Upper lobe of left lung (tissue), 6 donors: ENCODE measurements at regions not wholly inside any gene's neighbourhood (a gene's known extent, or its start where the extent isn't known, plus 50 kb on each side); places are given as distances from the start of the nearest gene placed in this dataset.

Source experiments
- ATAC-seq, 2 donors: fragments of 200-7000 bp; cut with Tn5 transposase; one replicate each; pipeline ENCODE4 v1.9.1; 2022; ENCODE audit warnings: mild to moderate bottlenecking in 2 of 2, moderate library complexity in 2 of 2; ENCODE audit not compliant: low FRiP score in 2 of 2
- DNase-seq, 2 donors: peaks; one replicate each; pipeline ENCODE4 v3.0.0-alpha.2; 2019 to 2020
- H3K27ac ChIP-seq, 4 donors: fragments of 200-600 bp; sonication (generic); one replicate each; pipeline ENCODE4 v1.5.1; 2016 to 2019
- H3K27me3 ChIP-seq, 4 donors: fragments of 200-600 bp; sonication (generic); one replicate each; pipeline ENCODE4 v1.5.1; 2017 to 2019
- H3K36me3 ChIP-seq, 4 donors: fragments of 200-600 bp; sonication (generic); one replicate each; pipeline ENCODE4 v1.5.1; 2016 to 2019
- H3K4me1 ChIP-seq, 4 donors: fragments of 200-600 bp; sonication (generic); one replicate each; pipeline ENCODE4 v1.5.1; 2018 to 2019
- H3K4me3 ChIP-seq, 4 donors: fragments of 200-600 bp; sonication (generic); one replicate each; pipeline ENCODE4 v1.5.1; 2017 to 2019; ENCODE audit warnings: mild to moderate bottlenecking in 2 of 4, moderate library complexity in 1 of 4
- H3K9me3 ChIP-seq, 4 donors: fragments of 200-600 bp; sonication (generic); one replicate each; pipeline ENCODE4 v1.5.1; 2018 to 2019
- CTCF ChIP-seq, 6 experiments: fragments of 450-650 bp in 4 of 6; fragments of 200-600 bp in 2 of 6; sonication (generic) in 2 of 6; IDR thresholded peaks; one replicate each; pipeline ENCODE4 v1.5.1; 2016 to 2019; ENCODE audit warnings: antibody characterized with exemption in 6 of 6
- EP300 ChIP-seq, 4 donors: sonication (generic); formaldehyde crosslinking; IDR thresholded peaks; one replicate each; pipeline ENCODE4 v1.5.1; 2017; ENCODE audit warnings: antibody characterized with exemption in 4 of 4, control low read depth in 2 of 4
- POLR2A ChIP-seq, 4 donors: fragments of 450-650 bp; IDR thresholded peaks; one replicate each; pipeline ENCODE4 v1.5.1; 2016 to 2017; ENCODE audit warnings: antibody characterized with exemption in 4 of 4, mild to moderate bottlenecking in 2 of 4
- POLR2AphosphoS5 ChIP-seq, 2 donors: sonication (generic); formaldehyde crosslinking; IDR thresholded peaks; one replicate each; pipeline ENCODE4 v1.5.1; 2017; ENCODE audit warnings: antibody characterized with exemption in 2 of 2
- WGBS, 2 donors: methylation state at CpG; one replicate each; pipeline ENCODE4 v1.1.5; 2017 to 2018; 5-methylcytosine and 5-hydroxymethylcytosine counted together
- donor health status: DM: no; HTN: no; CAD: no; lungs with moderate emphysema.
- donor health status: DM: no; HTN: yes; CAD: no; lungs with severe emphysema.

- H3K4me1 ChIP-seq: no peaks in the 10 kb centered on the region
- no peak overlapping the region for H3K27ac ChIP-seq
- no peaks in the 10 kb centered on the region for H3K9me3 ChIP-seq
- no peaks in the 10 kb centered on the region for H3K27me3 ChIP-seq
- TF ChIP-seq POLR2A (IDR thresholded peaks at IDR 0.05) (no peak), POLR2AphosphoS5 (IDR thresholded peaks at IDR 0.05) (no peak), EP300 (IDR thresholded peaks at IDR 0.05) (no peak), CTCF (IDR thresholded peaks at IDR 0.05) (no peak)
- H3K4me3 ChIP-seq: no peak overlapping the region
- H3K36me3 ChIP-seq: no peaks in the 10 kb centered on the region
- ATAC-seq (no peak), DNase-seq (no peak)
Measured at GRCh38 chr10:8192301-8192700, 137.8 kb downstream of the GATA3 start.

GRCh38 chr10:8193546-8193945 lies 139.1 kb downstream of the GATA3 start:
- DNase-seq: no peak
- WGBS, 2 donors: 86 to 89% methylated on average over 4 of the region's 4 CpGs

GRCh38 chr10:8194050-8194449 lies 139.6 kb downstream of the GATA3 start:
- no peak overlapping the region for H3K27ac ChIP-seq
- no peaks in the 10 kb centered on the region for H3K4me1 ChIP-seq
- 87 to 88% methylated on average over 7 of the region's 7 CpGs for WGBS, 2 donors
- H3K36me3 ChIP-seq: no peaks in the 10 kb centered on the region
- TF ChIP-seq POLR2AphosphoS5 (IDR thresholded peaks at IDR 0.05) (no peak), CTCF (IDR thresholded peaks at IDR 0.05) (no peak), POLR2A (IDR thresholded peaks at IDR 0.05) (no peak), EP300 (IDR thresholded peaks at IDR 0.05) (no peak)
- DNase-seq (no peak), ATAC-seq (no peak)
- no peaks in the 10 kb centered on the region for H3K9me3 ChIP-seq
- no peaks in the 10 kb centered on the region for H3K27me3 ChIP-seq
- no peak overlapping the region for H3K4me3 ChIP-seq

More at GRCh38 chr10:8193546-8193945, 139.1 kb downstream of the GATA3 start:
- TF ChIP-seq CTCF (IDR thresholded peaks at IDR 0.05) (no peak), POLR2A (IDR thresholded peaks at IDR 0.05) (no peak), POLR2AphosphoS5 (IDR thresholded peaks at IDR 0.05) (no peak), EP300 (IDR thresholded peaks at IDR 0.05) (no peak)
- no peak for ATAC-seq
- no peak overlapping the region for H3K4me3 ChIP-seq
- no peak overlapping the region for H3K27ac ChIP-seq
- no peaks in the 10 kb centered on the region for H3K27me3 ChIP-seq
- H3K36me3 ChIP-seq: no peaks in the 10 kb centered on the region
- no peaks in the 10 kb centered on the region for H3K9me3 ChIP-seq
- H3K4me1 ChIP-seq: no peaks in the 10 kb centered on the region

- no peaks in the 10 kb centered on the region for H3K9me3 ChIP-seq
- no peaks in the 10 kb centered on the region for H3K27me3 ChIP-seq
- H3K4me3 ChIP-seq: no peak overlapping the region
- no peak for TF ChIP-seq POLR2AphosphoS5 (IDR thresholded peaks at IDR 0.05)
- no peak for TF ChIP-seq CTCF (IDR thresholded peaks at IDR 0.05)
- no peak for TF ChIP-seq POLR2A (IDR thresholded peaks at IDR 0.05)
- no peak for TF ChIP-seq EP300 (IDR thresholded peaks at IDR 0.05)
- ATAC-seq: no peak
- no peaks in the 10 kb centered on the region for H3K36me3 ChIP-seq
- H3K27ac ChIP-seq: no peak overlapping the region
- DNase-seq: no peak
- H3K4me1 ChIP-seq: no peaks in the 10 kb centered on the region
Measured at GRCh38 chr10:8206882-8207281, 152.4 kb downstream of the GATA3 start.

GRCh38 chr10:8211631-8212030 lies 157.1 kb downstream of the GATA3 start:
- Histone ChIP-seq H3K27ac (no peak overlapping the region), H3K9me3 (no peaks in the 10 kb centered on the region), H3K27me3 (no peaks in the 10 kb centered on the region), H3K4me1 (no peaks in the 10 kb centered on the region), H3K36me3 (no peaks in the 10 kb centered on the region), H3K4me3 (no peak overlapping the region)
- no peak for ATAC-seq
- TF ChIP-seq POLR2A (IDR thresholded peaks at IDR 0.05): no peak
- TF ChIP-seq EP300 (IDR thresholded peaks at IDR 0.05): no peak
- TF ChIP-seq POLR2AphosphoS5 (IDR thresholded peaks at IDR 0.05): no peak
- TF ChIP-seq CTCF (IDR thresholded peaks at IDR 0.05): no peak
- WGBS, 2 donors: 92 to 100% methylated on average over 3 to 4 of the region's 4 CpGs
- no peak for DNase-seq
